ENCODE measurements at regions not wholly inside any gene's neighbourhood (a gene's known extent, or its start where the extent isn't known, plus 50 kb on each side); places are given as distances from the start of the nearest gene placed in this dataset.

GRCh38 chr2:15720561-15721307, 129.1 kb downstream of the DDX1 start:
- no peak for DNase-seq

- no peak for DNase-seq
Measured at GRCh38 chr2:15721411-15722067, 129.9 kb downstream of the DDX1 start.

- DNase-seq: no peak
Measured at GRCh38 chr2:15722980-15723379, 131.3 kb downstream of the DDX1 start.

GRCh38 chr2:15724235-15724634, 132.6 kb downstream of the DDX1 start:
- DNase-seq: no peak

GRCh38 chr2:15725101-15725781, 133.6 kb downstream of the DDX1 start:
- DNase-seq: no peak

- DNase-seq: no peak
Measured at GRCh38 chr2:15725782-15726112, 134.1 kb downstream of the DDX1 start.

- no peak for DNase-seq
Measured at GRCh38 chr2:15726321-15727057, 134.8 kb downstream of the DDX1 start.

- DNase-seq: no peak
Measured at GRCh38 chr2:15727396-15728244, 136.0 kb downstream of the DDX1 start.

GRCh38 chr2:15728245-15728938, 136.7 kb downstream of the DDX1 start:
- no peak for DNase-seq

GRCh38 chr2:15729001-15729400, 137.3 kb downstream of the DDX1 start:
- DNase-seq: no peak

GRCh38 chr2:15729709-15730544, 138.3 kb downstream of the DDX1 start:
- DNase-seq: no peak

- DNase-seq: no peak
Measured at GRCh38 chr2:15730545-15731212, 139.0 kb downstream of the DDX1 start.

- no peak for DNase-seq
Measured at GRCh38 chr2:15731213-15731888, 139.7 kb downstream of the DDX1 start.

- DNase-seq: no peak
Measured at GRCh38 chr2:15731889-15732271, 140.2 kb downstream of the DDX1 start.

GRCh38 chr2:15732341-15733077, 140.8 kb downstream of the DDX1 start:
- no peak for DNase-seq

GRCh38 chr2:15733867-15734673, 142.4 kb downstream of the DDX1 start:
- no peak for DNase-seq

GRCh38 chr2:15734674-15735483, 143.2 kb downstream of the DDX1 start:
- DNase-seq: no peak
